Left lung (tissue), 4 donors: ENCODE measurements at regions not wholly inside any gene's neighbourhood (a gene's known extent, or its start where the extent isn't known, plus 50 kb on each side); places are given as distances from the start of the nearest gene placed in this dataset.

Experiments used
- ATAC-seq: fragments of 200-7000 bp; cut with Tn5 transposase; one replicate; pipeline ENCODE4 v1.9.1; 2020; ENCODE audit warnings: moderate library complexity
- DNase-seq, 4 donors: peaks; one replicate each; pipeline ENCODE4 v3.0.0-alpha.2; 2013 to 2020
- H3K27ac ChIP-seq, 2 donors: fragments of 200-600 bp; sonication (generic) in 1 of 2; one replicate each; pipeline versions ENCODE4 v1.5.0 to v1.8.0; 2020 to 2021
- H3K27me3 ChIP-seq, 2 donors: fragments of 200-600 bp; sonication (generic) in 1 of 2; one replicate each; pipeline versions ENCODE4 v1.5.0 to v1.8.0; 2020 to 2021
- H3K36me3 ChIP-seq, 2 donors: fragments of 200-600 bp; sonication (generic) in 1 of 2; one replicate each; pipeline versions ENCODE4 v1.5.0 to v1.8.0; 2020 to 2021
- H3K4me1 ChIP-seq, 2 donors: fragments of 200-600 bp; one replicate each; pipeline ENCODE4 v1.8.0; 2021
- H3K4me3 ChIP-seq, 2 donors: fragments of 200-600 bp; sonication (generic) in 1 of 2; one replicate each; pipeline versions ENCODE4 v1.5.0 to v1.8.0; 2020 to 2021; ENCODE audit warnings: mild to moderate bottlenecking in 1 of 2
- H3K9me3 ChIP-seq, 2 donors: fragments of 200-600 bp; sonication (generic) in 1 of 2; one replicate each; pipeline versions ENCODE4 v1.5.0 to v1.8.0; 2020 to 2021
- CTCF ChIP-seq, 2 donors: fragments of 200-600 bp; sonication (generic) in 1 of 2; IDR thresholded peaks; one replicate each; pipeline versions ENCODE4 v1.5.0 to v1.8.0; 2021; ENCODE audit warnings: antibody characterized with exemption in 2 of 2
- intact Hi-C, 2 donors: fragments of 100-400 bp; cut with DNase I; formaldehyde crosslinking; loops; one replicate each; pipeline versions ENCODE4 v1.11.2 to v1.14.2; 2022
- donor health status: DM: no; HTN: yes; CAD: no.
- donor health status: DM: no; HTN: no; CAD: no.

GRCh38 chr3:124653797-124654469 is 76.3 kb upstream of the UMPS start:
- Histone ChIP-seq H3K36me3 (peaks cover 0 to 16% of the 10 kb centered on the region in 2 donors), H3K4me3 (no peak overlapping the region), H3K27ac (no peak overlapping the region), H3K9me3 (no peaks in the 10 kb centered on the region), H3K27me3 (no peaks in the 10 kb centered on the region), H3K4me1 (no peaks in the 10 kb centered on the region)
- intact Hi-C loops = no loop called here
- no peak for TF ChIP-seq CTCF (IDR thresholded peaks at IDR 0.05)
- ATAC-seq (no peak), DNase-seq (no peak)

DNA sequence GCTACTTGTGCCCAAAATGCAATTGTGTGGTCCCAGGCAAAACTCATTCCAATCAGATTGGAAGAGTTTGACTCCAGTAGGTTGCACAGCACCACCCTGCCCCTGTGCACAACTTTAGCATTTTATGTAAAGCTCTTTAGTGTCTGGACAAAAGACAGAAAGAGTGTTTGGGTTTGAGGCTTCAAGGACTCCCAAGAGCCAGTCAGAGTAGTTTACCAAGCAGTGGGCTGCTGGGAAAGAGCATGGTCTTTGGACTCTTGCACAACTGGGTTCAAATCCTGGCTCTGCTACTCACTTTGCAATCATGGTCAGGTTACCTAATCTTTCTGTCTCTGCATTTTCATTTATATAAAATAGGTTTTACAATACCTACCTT is 75.8 kb upstream of the UMPS start:
- no peak for DNase-seq
- TF ChIP-seq CTCF (IDR thresholded peaks at IDR 0.05) = no peak
- no peaks in the 10 kb centered on the region for H3K4me1 ChIP-seq
- no peaks in the 10 kb centered on the region for H3K9me3 ChIP-seq
- no peak overlapping the region for H3K27ac ChIP-seq
- H3K4me3 ChIP-seq = no peak overlapping the region
- no peaks in the 10 kb centered on the region for H3K27me3 ChIP-seq
- H3K36me3 ChIP-seq = peaks cover 0 to 16% of the 10 kb centered on the region in 2 donors
- intact Hi-C loops = no loop called here
- no peak for ATAC-seq

DNA sequence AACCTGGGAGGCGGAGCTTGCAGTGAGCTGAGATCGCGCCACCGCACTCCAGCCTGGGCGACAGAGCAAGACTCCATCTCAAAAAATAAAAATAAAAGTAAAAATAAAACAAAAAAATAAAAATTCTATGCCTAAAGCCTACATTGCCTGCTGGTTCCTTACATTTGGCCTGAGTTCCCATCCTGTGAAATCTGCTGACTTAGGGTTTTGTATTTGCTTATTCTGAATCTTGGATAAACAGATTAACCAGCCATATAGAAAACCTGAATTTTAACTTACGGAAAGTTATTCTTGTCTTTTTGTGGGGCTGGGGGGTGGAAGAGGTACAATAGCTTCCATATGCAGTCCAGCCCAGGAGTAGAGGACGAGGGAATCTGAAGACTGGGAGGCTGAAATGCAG is 73.7 kb upstream of the UMPS start:
- no peak for TF ChIP-seq CTCF (IDR thresholded peaks at IDR 0.05)
- no peak overlapping the region for H3K4me3 ChIP-seq
- no peak overlapping the region for H3K27ac ChIP-seq
- no peaks in the 10 kb centered on the region for H3K4me1 ChIP-seq
- H3K9me3 ChIP-seq = no peaks in the 10 kb centered on the region
- H3K36me3 ChIP-seq = peaks cover 0 to 11% of the 10 kb centered on the region in 2 donors
- intact Hi-C loops = no loop called here
- no peak for DNase-seq
- no peak for ATAC-seq
- no peaks in the 10 kb centered on the region for H3K27me3 ChIP-seq

GRCh38 chr3:124657138-124657537 is 73.1 kb upstream of the UMPS start:
- no peaks in the 10 kb centered on the region for H3K4me1 ChIP-seq
- ATAC-seq (no peak), DNase-seq (no peak)
- no peaks in the 10 kb centered on the region for H3K9me3 ChIP-seq
- no peak for TF ChIP-seq CTCF (IDR thresholded peaks at IDR 0.05)
- H3K36me3 ChIP-seq = peaks cover 0 to 11% of the 10 kb centered on the region in 2 donors
- intact Hi-C loops = no loop called here
- H3K27me3 ChIP-seq = no peaks in the 10 kb centered on the region
- H3K4me3 ChIP-seq = no peak overlapping the region
- no peak overlapping the region for H3K27ac ChIP-seq

DNA sequence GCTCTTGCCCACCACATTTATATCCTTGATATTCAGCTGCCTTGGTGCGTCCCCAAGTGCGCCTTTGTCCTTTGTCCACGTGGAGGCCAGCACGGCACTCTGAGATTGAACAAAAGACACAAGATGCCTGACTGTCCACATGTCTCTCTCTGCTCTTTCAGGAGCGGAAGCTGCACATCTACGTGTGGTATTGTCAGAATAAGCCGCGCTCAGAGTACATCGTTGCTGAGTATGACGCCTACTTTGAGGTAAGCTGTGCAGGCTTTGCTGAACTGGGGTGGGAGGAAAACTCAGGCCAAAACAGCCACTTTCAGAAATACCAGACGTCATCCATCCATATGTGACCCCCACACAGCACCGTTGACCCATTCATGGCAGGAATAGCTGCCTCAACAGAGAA is 72.0 kb upstream of the UMPS start:
- no peak for TF ChIP-seq CTCF (IDR thresholded peaks at IDR 0.05)
- no peak for DNase-seq
- peaks cover 0 to 11% of the 10 kb centered on the region in 2 donors for H3K36me3 ChIP-seq
- H3K4me3 ChIP-seq = no peak overlapping the region
- no peak for ATAC-seq
- H3K4me1 ChIP-seq = no peaks in the 10 kb centered on the region
- H3K9me3 ChIP-seq = no peaks in the 10 kb centered on the region
- no peak overlapping the region for H3K27ac ChIP-seq
- no peaks in the 10 kb centered on the region for H3K27me3 ChIP-seq
- intact Hi-C loops = no loop called here
